ENCODE measurements at regions not wholly inside any gene's neighbourhood (a gene's known extent, or its start where the extent isn't known, plus 50 kb on each side); places are given as distances from the start of the nearest gene placed in this dataset.

DNA sequence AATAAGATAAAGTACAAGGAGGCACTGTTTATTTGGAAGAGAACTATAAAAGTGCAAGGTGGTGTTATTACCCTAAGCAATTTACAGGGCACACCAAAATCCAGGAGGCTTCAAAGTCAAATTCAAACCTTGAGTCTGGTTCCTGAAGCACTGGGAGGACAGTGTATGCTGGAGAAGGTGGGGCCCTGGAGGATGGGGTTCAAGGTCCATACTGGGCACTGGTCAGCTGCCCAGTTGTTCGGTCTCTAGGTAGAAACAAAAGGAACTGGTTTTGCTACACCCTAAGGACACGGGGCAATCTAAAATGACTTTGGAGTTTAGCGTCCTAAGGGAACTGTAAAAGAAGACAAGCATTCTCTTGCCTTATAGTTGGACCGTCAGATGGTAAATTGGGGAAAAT lies 78.4 kb upstream of the ELMO1 start:
- TF ChIP-seq, protein P1, sequence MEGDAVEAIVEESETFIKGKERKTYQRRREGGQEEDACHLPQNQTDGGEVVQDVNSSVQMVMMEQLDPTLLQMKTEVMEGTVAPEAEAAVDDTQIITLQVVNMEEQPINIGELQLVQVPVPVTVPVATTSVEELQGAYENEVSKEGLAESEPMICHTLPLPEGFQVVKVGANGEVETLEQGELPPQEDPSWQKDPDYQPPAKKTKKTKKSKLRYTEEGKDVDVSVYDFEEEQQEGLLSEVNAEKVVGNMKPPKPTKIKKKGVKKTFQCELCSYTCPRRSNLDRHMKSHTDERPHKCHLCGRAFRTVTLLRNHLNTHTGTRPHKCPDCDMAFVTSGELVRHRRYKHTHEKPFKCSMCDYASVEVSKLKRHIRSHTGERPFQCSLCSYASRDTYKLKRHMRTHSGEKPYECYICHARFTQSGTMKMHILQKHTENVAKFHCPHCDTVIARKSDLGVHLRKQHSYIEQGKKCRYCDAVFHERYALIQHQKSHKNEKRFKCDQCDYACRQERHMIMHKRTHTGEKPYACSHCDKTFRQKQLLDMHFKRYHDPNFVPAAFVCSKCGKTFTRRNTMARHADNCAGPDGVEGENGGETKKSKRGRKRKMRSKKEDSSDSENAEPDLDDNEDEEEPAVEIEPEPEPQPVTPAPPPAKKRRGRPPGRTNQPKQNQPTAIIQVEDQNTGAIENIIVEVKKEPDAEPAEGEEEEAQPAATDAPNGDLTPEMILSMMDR (IDR thresholded peaks at IDR 0.05; ENCODE audit: low read depth, low read length) = no peak
- no peak for TF ChIP-seq EZH2phosphoT487 (IDR thresholded peaks at IDR 0.05; ENCODE audit: low read depth)
